SW 1271 (cell line): ENCODE measurements at regions not wholly inside any gene's neighbourhood (a gene's known extent, or its start where the extent isn't known, plus 50 kb on each side); places are given as distances from the start of the nearest gene placed in this dataset.

ENCODE experiments used
- DNase-seq, 2 experiments: peaks; one replicate each; lab custom pipeline; 2025; lab: John Stamatoyannopoulos, UW

DNA sequence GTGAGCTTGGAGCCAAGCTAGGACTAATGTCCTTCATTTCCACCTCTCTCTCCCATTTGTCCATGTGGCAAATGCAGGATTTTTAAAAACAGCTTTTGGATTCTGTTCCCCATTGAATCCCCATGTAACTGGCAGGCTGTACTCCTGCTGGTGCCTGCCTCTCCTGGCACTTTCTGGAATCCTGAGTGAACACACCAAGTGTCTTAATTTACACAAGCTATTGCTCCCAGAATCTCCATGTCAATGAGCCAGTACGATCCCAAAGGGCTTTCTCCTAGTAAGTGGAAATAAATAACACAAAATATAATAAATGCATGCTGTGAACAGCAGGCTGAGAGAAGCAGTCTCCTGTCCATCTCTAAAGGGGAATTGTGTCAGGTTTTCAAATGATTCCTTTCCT, 88.4 kb upstream of the WWC1 start:
- no peak for DNase-seq

DNA sequence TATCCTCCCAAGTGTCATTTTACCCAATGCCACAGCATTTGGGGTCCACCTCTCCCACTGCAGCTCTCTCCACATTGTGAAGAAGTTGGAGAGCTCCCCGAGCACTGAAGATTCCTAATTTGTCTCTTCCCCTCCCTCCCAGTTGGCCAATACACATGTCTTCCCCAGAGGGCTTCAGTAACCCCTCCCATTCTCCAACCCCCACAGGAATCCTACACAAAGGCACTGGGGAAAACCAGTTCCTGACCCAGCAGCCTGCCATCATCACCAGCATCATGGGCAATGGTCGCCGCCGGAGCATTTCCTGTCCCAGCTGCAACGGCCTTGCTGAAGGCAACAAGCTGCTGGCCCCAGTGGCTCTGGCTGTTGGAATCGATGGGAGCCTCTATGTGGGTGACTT, 87.3 kb upstream of the WWC1 start:
- DNase-seq: no peak

GRCh38 chr5:168207450-168208029, 83.9 kb upstream of the WWC1 start:
- DNase-seq: no peak

DNA sequence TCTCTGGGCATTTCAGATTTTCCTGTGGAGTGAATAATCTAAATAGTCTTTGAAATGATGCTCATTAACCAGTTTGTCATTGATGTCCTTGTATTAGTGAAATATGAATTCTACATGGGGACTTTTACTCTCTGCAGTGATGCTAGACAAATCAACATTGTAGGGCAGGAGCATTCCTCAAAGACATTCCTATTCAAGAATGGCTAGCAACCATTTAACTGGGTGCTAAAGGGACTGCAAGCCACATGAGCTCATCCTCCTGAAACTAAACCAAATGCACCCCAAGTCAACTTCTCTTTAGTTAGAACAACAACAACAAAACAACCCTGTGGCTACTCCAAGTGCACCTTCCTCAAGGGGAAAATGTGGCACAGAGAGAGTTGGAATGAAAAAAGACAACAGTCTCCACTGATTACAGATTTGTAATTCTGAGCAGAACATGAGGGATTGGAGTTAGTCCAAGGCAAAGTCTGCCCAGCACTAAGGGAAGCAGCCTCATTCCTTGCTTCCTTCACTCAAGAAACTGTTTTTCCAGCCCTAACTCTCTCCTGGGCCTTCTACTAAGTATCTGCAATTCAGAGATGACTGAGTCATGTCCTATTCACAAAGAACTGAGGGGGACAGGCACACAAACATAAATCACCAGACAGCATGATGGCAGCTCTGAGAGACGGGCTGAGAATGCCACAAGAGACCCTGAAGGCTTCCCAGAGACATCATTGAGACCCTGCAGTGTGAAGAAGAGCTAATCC, 82.0 kb upstream of the WWC1 start:
- DNase-seq: no peak

GRCh38 chr5:168209997-168210396, 81.4 kb upstream of the WWC1 start:
- DNase-seq: no peak

GRCh38 chr5:168211245-168211644, 80.2 kb upstream of the WWC1 start:
- no peak for DNase-seq

DNA sequence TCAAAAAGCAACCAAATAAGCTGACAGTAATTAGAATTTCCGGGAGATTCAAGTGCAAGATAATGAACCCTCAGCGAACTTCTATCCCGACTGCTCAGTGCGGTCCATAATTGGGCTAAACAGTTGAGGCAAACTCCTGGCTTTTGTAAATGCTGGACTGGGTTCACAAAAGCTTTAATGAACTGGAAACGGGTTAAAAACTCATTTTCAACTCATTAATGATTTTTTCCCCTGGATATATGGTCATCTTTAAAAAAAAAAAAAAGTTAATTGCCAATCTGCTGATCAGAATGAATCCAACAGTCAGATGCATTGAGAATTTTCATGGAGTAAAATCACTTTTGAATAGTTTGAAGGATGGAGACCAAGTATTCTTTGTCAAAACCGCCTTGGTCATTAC, 79.5 kb upstream of the WWC1 start:
- DNase-seq: no peak

DNA sequence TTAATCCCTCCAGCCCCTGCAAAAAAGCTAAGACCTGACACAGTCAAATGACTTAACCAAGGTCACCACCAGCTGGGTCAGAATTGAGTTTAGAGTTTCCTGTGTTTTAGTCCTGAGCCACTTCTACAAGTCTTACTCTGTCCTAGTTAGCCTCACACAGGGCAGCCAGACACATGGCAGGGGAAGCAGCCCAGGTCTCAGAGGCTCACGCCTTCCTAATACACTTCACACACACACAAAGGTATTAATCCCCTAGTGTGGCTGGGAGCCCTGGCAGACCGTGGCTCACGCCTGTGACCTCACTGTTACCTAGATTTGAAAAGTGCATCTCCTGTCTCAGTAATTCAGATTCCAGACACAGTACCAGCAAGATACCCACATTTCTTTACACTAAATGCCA, 77.4 kb upstream of the WWC1 start:
- no peak for DNase-seq

DNA sequence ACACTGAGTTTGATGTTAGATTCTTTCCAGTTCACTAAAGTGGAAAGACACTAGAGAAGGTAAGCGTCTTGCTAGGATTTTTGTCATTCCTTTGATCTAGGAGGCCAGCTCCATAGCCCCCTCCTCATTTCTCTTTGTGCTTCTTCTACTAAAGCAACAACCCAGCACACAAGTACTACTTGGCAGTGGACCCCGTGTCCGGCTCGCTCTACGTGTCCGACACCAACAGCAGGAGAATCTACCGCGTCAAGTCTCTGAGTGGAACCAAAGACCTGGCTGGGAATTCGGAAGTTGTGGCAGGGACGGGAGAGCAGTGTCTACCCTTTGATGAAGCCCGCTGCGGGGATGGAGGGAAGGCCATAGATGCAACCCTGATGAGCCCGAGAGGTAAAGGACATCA, 76.6 kb upstream of the WWC1 start:
- no peak for DNase-seq

GRCh38 chr5:168215646-168216045, 75.8 kb upstream of the WWC1 start:
- no peak for DNase-seq

GRCh38 chr5:168216989-168217388, 74.5 kb upstream of the WWC1 start:
- DNase-seq: no peak

- no peak for DNase-seq
Measured at GRCh38 chr5:168217497-168217896, 73.9 kb upstream of the WWC1 start.

- no peak for DNase-seq
Measured at GRCh38 chr5:168218746-168219145, 72.7 kb upstream of the WWC1 start.

- DNase-seq: peak; percentile 17 to 78
Measured at GRCh38 chr5:168219515-168220410, 71.7 kb upstream of the WWC1 start.

- no peak for DNase-seq
Measured at GRCh38 chr5:168224085-168224484, 67.4 kb upstream of the WWC1 start.

GRCh38 chr5:168226012-168226411, 65.4 kb upstream of the WWC1 start:
- DNase-seq: no peak

- DNase-seq: no peak
Measured at GRCh38 chr5:168227001-168227400, 64.4 kb upstream of the WWC1 start.

DNA sequence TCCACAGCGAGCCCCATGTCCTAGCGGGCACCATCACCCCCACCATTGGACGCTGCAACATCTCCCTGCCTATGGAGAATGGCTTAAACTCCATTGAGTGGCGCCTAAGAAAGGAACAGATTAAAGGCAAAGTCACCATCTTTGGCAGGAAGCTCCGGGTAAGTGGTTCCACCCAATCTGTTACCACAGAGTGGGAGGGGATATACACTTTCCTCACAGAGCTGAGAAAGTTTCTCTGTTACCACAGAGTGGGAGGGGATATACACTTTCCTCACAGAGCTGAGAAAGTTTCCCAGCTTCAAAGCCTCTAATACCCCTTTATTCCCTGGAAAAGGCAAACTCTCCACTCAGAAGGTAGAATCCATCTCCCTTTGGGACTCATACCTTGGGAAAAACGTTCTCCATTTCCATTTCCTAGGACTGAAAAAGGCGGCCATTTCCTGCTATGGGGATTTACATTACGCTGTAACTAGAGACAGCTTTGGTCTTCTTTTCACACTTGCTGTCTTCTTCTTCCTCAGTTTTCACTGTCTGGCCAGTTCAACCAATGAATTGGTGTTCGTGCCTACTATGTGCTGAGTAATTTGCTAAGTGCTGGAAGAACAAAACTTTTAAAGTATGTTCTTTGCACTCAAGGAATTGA, 63.4 kb upstream of the WWC1 start:
- DNase-seq: no peak

- DNase-seq: no peak
Measured at GRCh38 chr5:168228668-168229067, 62.8 kb upstream of the WWC1 start.

GRCh38 chr5:168234133-168234532, 57.3 kb upstream of the WWC1 start:
- no peak for DNase-seq

- no peak for DNase-seq
Measured at GRCh38 chr5:168238463-168238862, 53.0 kb upstream of the WWC1 start.

GRCh38 chr5:168239325-168239724, 52.1 kb upstream of the WWC1 start:
- no peak for DNase-seq
